Esophagus squamous epithelium (tissue), 5 donors: ENCODE measurements at regions not wholly inside any gene's neighbourhood (a gene's known extent, or its start where the extent isn't known, plus 50 kb on each side); places are given as distances from the start of the nearest gene placed in this dataset.

Experiments
- DNase-seq: peaks from one replicate; lab custom pipeline; 2025; lab: John Stamatoyannopoulos, UW
- H3K27ac ChIP-seq, 4 donors: fragments of 200-600 bp; sonication (generic); one replicate each; pipeline ENCODE4 v1.5.1; 2016 to 2019; ENCODE audit warnings: mild to moderate bottlenecking in 1 of 4
- H3K27me3 ChIP-seq, 4 donors: fragments of 200-600 bp; sonication (generic); 1 replicate in 3 of 4; 2 replicates in 1 of 4; pipeline versions ENCODE4 v1.5.1 to v1.6.0; 2017 to 2021; ENCODE audit warnings: antibody characterized with exemption in 1 of 4
- H3K36me3 ChIP-seq, 3 donors: fragments of 200-600 bp; sonication (generic); one replicate each; pipeline ENCODE4 v1.5.1; 2016 to 2019
- H3K4me1 ChIP-seq, 3 donors: fragments of 200-600 bp; sonication (generic); one replicate each; pipeline ENCODE4 v1.5.1; 2017 to 2019
- H3K4me3 ChIP-seq, 4 donors: fragments of 200-600 bp; sonication (generic); 1 replicate in 3 of 4; 2 replicates in 1 of 4; pipeline ENCODE4 v1.5.1; 2016 to 2019; ENCODE audit warnings: mild to moderate bottlenecking in 2 of 4, moderate library complexity in 1 of 4
- H3K9me3 ChIP-seq, 3 donors: fragments of 200-600 bp; sonication (generic); one replicate each; pipeline ENCODE4 v1.5.1; 2016 to 2019
- POLR2A ChIP-seq, 4 donors: fragments of 450-650 bp; IDR thresholded peaks; one replicate each; pipeline ENCODE4 v1.6.1; 2017; ENCODE audit warnings: antibody characterized with exemption in 4 of 4, mild to moderate bottlenecking in 4 of 4, moderate library complexity in 3 of 4
- WGBS, 2 donors: methylation state at CpG; one replicate each; pipeline ENCODE4 v1.1.5; 2018; 5-methylcytosine and 5-hydroxymethylcytosine counted together
- intact Hi-C: fragments of 100-400 bp; cut with DNase I; formaldehyde crosslinking; loops from one replicate; pipeline ENCODE4 v1.15.0; 2022
- TF ChIP-seq, protein P1 (sequence below), 6 experiments: fragments of 450-650 bp in 4 of 6; fragments of 200-600 bp in 2 of 6; sonication (generic) in 2 of 6; IDR thresholded peaks; one replicate each; pipeline ENCODE4 v1.5.1; 2016 to 2019; ENCODE audit warnings: antibody characterized with exemption in 6 of 6, mild to moderate bottlenecking in 4 of 6, moderate library complexity in 4 of 6
- donor health status: DM: yes; HTN: yes; CAD: no.

GRCh38 chr5:104914536-104915070 lies 1352.0 kb upstream of the NUDT12 start:
- Histone ChIP-seq H3K4me3 (no peak overlapping the region), H3K27ac (no peak overlapping the region), H3K9me3 (no peaks in the 10 kb centered on the region), H3K4me1 (no peaks in the 10 kb centered on the region), H3K36me3 (no peaks in the 10 kb centered on the region), H3K27me3 (no peaks in the 10 kb centered on the region)
- intact Hi-C loops: no loop called here
- no peak for DNase-seq
- TF ChIP-seq, protein P1, sequence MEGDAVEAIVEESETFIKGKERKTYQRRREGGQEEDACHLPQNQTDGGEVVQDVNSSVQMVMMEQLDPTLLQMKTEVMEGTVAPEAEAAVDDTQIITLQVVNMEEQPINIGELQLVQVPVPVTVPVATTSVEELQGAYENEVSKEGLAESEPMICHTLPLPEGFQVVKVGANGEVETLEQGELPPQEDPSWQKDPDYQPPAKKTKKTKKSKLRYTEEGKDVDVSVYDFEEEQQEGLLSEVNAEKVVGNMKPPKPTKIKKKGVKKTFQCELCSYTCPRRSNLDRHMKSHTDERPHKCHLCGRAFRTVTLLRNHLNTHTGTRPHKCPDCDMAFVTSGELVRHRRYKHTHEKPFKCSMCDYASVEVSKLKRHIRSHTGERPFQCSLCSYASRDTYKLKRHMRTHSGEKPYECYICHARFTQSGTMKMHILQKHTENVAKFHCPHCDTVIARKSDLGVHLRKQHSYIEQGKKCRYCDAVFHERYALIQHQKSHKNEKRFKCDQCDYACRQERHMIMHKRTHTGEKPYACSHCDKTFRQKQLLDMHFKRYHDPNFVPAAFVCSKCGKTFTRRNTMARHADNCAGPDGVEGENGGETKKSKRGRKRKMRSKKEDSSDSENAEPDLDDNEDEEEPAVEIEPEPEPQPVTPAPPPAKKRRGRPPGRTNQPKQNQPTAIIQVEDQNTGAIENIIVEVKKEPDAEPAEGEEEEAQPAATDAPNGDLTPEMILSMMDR (IDR thresholded peaks at IDR 0.05): no peak
- no peak for TF ChIP-seq POLR2A (IDR thresholded peaks at IDR 0.05)
- WGBS, 2 donors: 50 to 85% methylated on average over 2 of the region's 2 CpGs

DNA sequence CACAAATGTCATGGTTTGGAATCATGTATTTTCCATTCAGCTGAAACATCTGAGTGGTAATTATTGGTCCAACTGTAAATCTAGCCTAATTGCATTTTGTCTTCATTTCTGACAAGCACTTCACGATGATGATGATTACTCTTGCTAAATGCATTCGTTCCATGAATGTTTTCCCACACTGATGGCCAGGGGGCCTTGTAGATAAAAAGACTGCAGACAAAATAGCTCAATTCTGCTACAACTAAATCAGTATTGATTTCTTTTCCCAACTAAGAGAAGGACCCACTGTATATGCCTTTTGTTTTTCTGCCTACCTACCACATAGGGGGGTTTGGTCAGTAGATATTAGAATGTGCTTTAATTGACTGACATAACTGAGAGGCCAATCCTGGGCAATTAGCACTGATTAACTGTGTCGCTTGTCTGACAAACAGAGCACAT lies 1351.3 kb upstream of the NUDT12 start:
- Histone ChIP-seq H3K9me3 (no peaks in the 10 kb centered on the region), H3K27me3 (no peaks in the 10 kb centered on the region), H3K4me3 (no peak overlapping the region), H3K4me1 (no peaks in the 10 kb centered on the region), H3K27ac (no peak overlapping the region), H3K36me3 (no peaks in the 10 kb centered on the region)
- intact Hi-C loops: no loop called here
- TF ChIP-seq POLR2A (IDR thresholded peaks at IDR 0.05): no peak
- TF ChIP-seq, protein P1 (IDR thresholded peaks at IDR 0.05): no peak
- no peak for DNase-seq
- WGBS, 2 donors: 42 to 63% methylated on average over 3 of the region's 3 CpGs

GRCh38 chr5:104909803-104910202 lies 1347.2 kb upstream of the NUDT12 start:
- H3K36me3 ChIP-seq: no peaks in the 10 kb centered on the region

GRCh38 chr5:104904561-104904960 lies 1342.0 kb upstream of the NUDT12 start:
- Histone ChIP-seq H3K27me3 (no peaks in the 10 kb centered on the region), H3K36me3 (no peaks in the 10 kb centered on the region), H3K4me1 (no peaks in the 10 kb centered on the region), H3K27ac (no peak overlapping the region), H3K4me3 (no peak overlapping the region), H3K9me3 (no peaks in the 10 kb centered on the region)
- intact Hi-C loops: no loop called here
- no peak for DNase-seq
- 43 to 58% methylated on average over 1 of the region's 1 CpG for WGBS, 2 donors
- TF ChIP-seq, protein P1 (IDR thresholded peaks at IDR 0.05): no peak
- no peak for TF ChIP-seq POLR2A (IDR thresholded peaks at IDR 0.05)

More at GRCh38 chr5:104909803-104910202, 1347.2 kb upstream of the NUDT12 start:
- intact Hi-C loops: no loop called here
- Histone ChIP-seq H3K4me3 (no peak overlapping the region), H3K27ac (no peak overlapping the region), H3K27me3 (no peaks in the 10 kb centered on the region), H3K9me3 (no peaks in the 10 kb centered on the region), H3K4me1 (no peaks in the 10 kb centered on the region)
- no peak for DNase-seq
- 39 to 46% methylated on average over 2 of the region's 2 CpGs for WGBS, 2 donors
- TF ChIP-seq POLR2A (IDR thresholded peaks at IDR 0.05): no peak
- TF ChIP-seq, protein P1 (IDR thresholded peaks at IDR 0.05): no peak

DNA sequence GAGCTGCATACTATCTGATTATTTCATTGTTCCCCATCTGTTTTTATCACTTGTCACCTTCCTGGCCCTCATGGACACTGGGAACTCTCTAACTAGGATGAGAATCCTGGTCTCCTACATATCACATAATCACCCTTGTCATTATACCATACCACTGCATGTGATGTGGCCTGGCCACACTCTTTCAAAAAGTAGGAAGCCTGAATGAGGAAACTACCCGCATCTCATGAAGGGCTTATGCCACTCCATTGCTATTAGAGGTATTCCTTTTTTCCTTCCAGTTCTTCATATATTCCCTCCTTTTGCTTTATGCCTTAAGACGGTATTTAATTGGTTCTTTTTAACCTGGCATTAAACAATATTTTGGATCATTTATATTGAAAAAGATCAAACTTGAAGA lies 1341.4 kb upstream of the NUDT12 start:
- no peaks in the 10 kb centered on the region for H3K4me1 ChIP-seq
- no peaks in the 10 kb centered on the region for H3K9me3 ChIP-seq
- 89 to 97% methylated on average over 2 of the region's 2 CpGs for WGBS, 2 donors
- H3K4me3 ChIP-seq: no peak overlapping the region
- H3K27me3 ChIP-seq: no peaks in the 10 kb centered on the region
- no peak for DNase-seq
- intact Hi-C loops: no loop called here
- H3K36me3 ChIP-seq: no peaks in the 10 kb centered on the region
- TF ChIP-seq, protein P1 (IDR thresholded peaks at IDR 0.05): no peak
- no peak for TF ChIP-seq POLR2A (IDR thresholded peaks at IDR 0.05)
- no peak overlapping the region for H3K27ac ChIP-seq
